HL-60 (cell line): ENCODE measurements at regions not wholly inside any gene's neighbourhood (a gene's known extent, or its start where the extent isn't known, plus 50 kb on each side); places are given as distances from the start of the nearest gene placed in this dataset.

ENCODE experiments used
- DNase-seq, 2 experiments: peaks; one replicate each; pipeline ENCODE4 v3.0.0-alpha.2; 2010 to 2020; ENCODE audit warnings: low read depth in 1 of 2, low spot score in 1 of 2
- H3K27ac ChIP-seq: fragments of 250-450 bp; sonication (Bioruptor Pico); replicated peaks from 2 replicates; pipeline ENCODE4 v1.5.1; 2020; ENCODE audit warnings: mild to moderate bottlenecking, moderate library complexity
- H3K27me3 ChIP-seq: fragments of 250-450 bp; sonication (Bioruptor Pico); 2 replicates; pipeline ENCODE4 v1.5.1; 2021; ENCODE audit warnings: mild to moderate bottlenecking, moderate library complexity; ENCODE audit not compliant: insufficient read depth, poor library complexity, severe bottlenecking
- H3K4me3 ChIP-seq: replicated peaks from 2 replicates; pipeline ENCODE4 v1.5.1; 2011; ENCODE audit warnings: mild to moderate bottlenecking, control low read depth, low read length; ENCODE audit not compliant: insufficient read depth
- GABPA ChIP-seq: IDR thresholded peaks from 2 replicates; pipeline ENCODE4 v1.6.1; 2012; ENCODE audit warnings: low read depth
- POLR2AphosphoS5 ChIP-seq: IDR thresholded peaks from 2 replicates; pipeline ENCODE4 v1.6.1; 2012; ENCODE audit warnings: low read depth
- SPI1 ChIP-seq: IDR thresholded peaks from 2 replicates; pipeline ENCODE4 v1.6.1; 2012; ENCODE audit warnings: low read depth, mild to moderate bottlenecking, borderline replicate concordance
- TF ChIP-seq, protein P1 (sequence below): IDR thresholded peaks from one replicate; pipeline ENCODE4 v1.5.1; 2011; ENCODE audit warnings: low read length, control low read depth, inconsistent platforms; ENCODE audit not compliant: insufficient read depth
- TF ChIP-seq, protein P2 (sequence below): IDR thresholded peaks from 2 replicates; pipeline ENCODE4 v1.6.1; 2012; ENCODE audit warnings: low read depth; ENCODE audit not compliant: insufficient replicate concordance

DNA sequence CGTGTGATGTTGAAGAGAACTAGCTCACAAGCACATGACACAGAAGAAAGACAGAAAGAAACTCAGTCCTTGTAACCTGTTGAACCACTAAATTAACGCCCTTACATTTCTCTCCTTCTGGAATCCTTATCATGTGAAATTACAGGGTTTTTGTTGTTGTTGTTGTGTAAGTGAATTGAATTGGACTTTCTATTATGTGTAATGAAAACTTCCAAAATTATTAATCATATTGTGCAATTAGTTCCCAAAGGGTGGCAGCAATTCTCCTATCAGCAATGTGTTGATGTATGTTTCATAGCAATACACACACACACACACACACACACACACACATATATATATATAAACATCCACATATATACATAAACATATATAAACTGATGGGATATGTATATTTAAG is 402.2 kb upstream of the TCF4 start:
- DNase-seq = no peak
- H3K27ac ChIP-seq = no peak overlapping the region
- H3K4me3 ChIP-seq = no peak overlapping the region
- TF ChIP-seq POLR2AphosphoS5 = no peak
- TF ChIP-seq, protein P1, sequence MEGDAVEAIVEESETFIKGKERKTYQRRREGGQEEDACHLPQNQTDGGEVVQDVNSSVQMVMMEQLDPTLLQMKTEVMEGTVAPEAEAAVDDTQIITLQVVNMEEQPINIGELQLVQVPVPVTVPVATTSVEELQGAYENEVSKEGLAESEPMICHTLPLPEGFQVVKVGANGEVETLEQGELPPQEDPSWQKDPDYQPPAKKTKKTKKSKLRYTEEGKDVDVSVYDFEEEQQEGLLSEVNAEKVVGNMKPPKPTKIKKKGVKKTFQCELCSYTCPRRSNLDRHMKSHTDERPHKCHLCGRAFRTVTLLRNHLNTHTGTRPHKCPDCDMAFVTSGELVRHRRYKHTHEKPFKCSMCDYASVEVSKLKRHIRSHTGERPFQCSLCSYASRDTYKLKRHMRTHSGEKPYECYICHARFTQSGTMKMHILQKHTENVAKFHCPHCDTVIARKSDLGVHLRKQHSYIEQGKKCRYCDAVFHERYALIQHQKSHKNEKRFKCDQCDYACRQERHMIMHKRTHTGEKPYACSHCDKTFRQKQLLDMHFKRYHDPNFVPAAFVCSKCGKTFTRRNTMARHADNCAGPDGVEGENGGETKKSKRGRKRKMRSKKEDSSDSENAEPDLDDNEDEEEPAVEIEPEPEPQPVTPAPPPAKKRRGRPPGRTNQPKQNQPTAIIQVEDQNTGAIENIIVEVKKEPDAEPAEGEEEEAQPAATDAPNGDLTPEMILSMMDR = no peak
- TF ChIP-seq SPI1 = no peak
- TF ChIP-seq, protein P2, sequence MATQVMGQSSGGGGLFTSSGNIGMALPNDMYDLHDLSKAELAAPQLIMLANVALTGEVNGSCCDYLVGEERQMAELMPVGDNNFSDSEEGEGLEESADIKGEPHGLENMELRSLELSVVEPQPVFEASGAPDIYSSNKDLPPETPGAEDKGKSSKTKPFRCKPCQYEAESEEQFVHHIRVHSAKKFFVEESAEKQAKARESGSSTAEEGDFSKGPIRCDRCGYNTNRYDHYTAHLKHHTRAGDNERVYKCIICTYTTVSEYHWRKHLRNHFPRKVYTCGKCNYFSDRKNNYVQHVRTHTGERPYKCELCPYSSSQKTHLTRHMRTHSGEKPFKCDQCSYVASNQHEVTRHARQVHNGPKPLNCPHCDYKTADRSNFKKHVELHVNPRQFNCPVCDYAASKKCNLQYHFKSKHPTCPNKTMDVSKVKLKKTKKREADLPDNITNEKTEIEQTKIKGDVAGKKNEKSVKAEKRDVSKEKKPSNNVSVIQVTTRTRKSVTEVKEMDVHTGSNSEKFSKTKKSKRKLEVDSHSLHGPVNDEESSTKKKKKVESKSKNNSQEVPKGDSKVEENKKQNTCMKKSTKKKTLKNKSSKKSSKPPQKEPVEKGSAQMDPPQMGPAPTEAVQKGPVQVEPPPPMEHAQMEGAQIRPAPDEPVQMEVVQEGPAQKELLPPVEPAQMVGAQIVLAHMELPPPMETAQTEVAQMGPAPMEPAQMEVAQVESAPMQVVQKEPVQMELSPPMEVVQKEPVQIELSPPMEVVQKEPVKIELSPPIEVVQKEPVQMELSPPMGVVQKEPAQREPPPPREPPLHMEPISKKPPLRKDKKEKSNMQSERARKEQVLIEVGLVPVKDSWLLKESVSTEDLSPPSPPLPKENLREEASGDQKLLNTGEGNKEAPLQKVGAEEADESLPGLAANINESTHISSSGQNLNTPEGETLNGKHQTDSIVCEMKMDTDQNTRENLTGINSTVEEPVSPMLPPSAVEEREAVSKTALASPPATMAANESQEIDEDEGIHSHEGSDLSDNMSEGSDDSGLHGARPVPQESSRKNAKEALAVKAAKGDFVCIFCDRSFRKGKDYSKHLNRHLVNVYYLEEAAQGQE = no peak
- no peaks in the 10 kb centered on the region for H3K27me3 ChIP-seq

DNA sequence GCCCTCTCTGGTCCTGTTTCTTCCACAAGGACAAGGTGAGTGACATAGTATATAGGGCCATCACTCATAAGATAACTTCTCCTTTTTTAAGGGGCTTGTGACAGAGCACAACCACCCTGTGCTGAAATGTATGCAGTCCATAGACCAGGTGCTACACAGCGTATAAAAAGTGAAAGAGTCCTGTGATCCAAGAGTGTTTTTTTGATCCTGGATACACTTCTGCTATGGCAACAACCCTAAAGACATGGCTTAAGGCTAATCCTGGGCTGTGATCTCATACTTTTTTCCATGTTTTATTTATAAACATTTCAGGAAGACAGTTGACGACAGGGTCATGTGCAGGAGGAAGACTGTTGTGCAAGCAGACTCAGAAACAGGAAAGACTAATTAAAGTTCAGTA is 400.5 kb upstream of the TCF4 start:
- H3K27ac ChIP-seq = no peak overlapping the region
- no peak for TF ChIP-seq SPI1
- TF ChIP-seq POLR2AphosphoS5 = no peak
- TF ChIP-seq, protein P1 = no peak
- H3K27me3 ChIP-seq = no peaks in the 10 kb centered on the region
- H3K4me3 ChIP-seq = no peak overlapping the region
- peak in 1 of 2 experiments; percentile 18 for DNase-seq

DNA sequence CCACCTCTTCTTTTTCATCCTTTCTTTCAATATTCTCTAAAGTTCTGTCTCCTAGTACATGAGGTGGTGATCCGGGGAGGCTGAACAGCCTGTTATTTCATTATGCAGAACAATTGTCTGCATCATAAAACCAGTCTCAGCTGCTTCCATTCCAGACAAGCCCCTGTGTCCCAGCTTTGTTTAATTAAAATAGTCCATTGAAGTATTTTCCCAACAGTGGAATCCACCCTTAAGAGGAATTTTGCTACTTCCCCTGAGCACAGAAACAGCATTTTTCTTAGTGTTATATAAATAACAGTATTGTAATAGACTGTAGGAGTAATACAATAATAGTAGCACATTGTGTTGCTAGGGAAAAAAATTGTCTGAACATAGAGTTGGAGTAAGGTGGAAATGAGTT is 395.4 kb upstream of the TCF4 start:
- no peak for DNase-seq
- Histone ChIP-seq H3K27me3 (no peaks in the 10 kb centered on the region), H3K4me3 (no peak overlapping the region), H3K27ac (no peak overlapping the region)
- TF ChIP-seq, protein P1 = no peak
- TF ChIP-seq SPI1 (no peak), POLR2AphosphoS5 (no peak), GABPA (no peak)
- TF ChIP-seq, protein P2 = no peak

DNA sequence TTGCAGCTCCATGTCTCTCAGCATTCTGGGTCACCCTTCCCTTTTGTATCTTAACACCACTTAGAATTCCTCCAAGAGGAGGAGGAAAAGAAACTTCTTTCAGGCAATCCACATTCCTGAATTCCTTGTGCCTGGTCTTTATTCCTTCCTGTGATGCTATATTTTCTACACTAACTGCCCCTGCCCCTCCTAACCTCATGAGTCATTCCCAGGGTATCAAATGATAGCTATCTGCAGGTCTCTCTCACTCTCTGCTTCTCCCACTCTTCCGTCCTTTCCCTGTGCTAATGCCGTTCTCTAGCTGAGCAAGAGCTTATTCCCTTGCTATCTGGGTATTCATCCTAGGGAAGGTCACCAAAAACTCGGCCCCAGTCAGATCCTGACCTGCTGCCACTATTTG is 395.0 kb upstream of the TCF4 start:
- DNase-seq = no peak
- no peak for TF ChIP-seq SPI1
- no peak overlapping the region for H3K4me3 ChIP-seq
- H3K27ac ChIP-seq = no peak overlapping the region
- no peaks in the 10 kb centered on the region for H3K27me3 ChIP-seq
